ENCODE measurements at regions not wholly inside any gene's neighbourhood (a gene's known extent, or its start where the extent isn't known, plus 50 kb on each side); places are given as distances from the start of the nearest gene placed in this dataset.

- DNase-seq: peak; percentile 17 to 37
These were observed 114.4 kb upstream of the CDK1 start for GRCh38 chr10:60663850-60664249.

GRCh38 chr10:60662917-60663614, 115.2 kb upstream of the CDK1 start:
- DNase-seq: no peak

GRCh38 chr10:60661637-60662036, 116.6 kb upstream of the CDK1 start:
- DNase-seq: no peak

GRCh38 chr10:60660625-60661024, 117.7 kb upstream of the CDK1 start:
- no peak for DNase-seq

GRCh38 chr10:60654813-60655464, 123.3 kb upstream of the CDK1 start:
- no peak for DNase-seq

- DNase-seq: no peak
These were observed 125.7 kb upstream of the CDK1 start for GRCh38 chr10:60652628-60653027.

- no peak for DNase-seq
These were observed 127.9 kb upstream of the CDK1 start for GRCh38 chr10:60650378-60650800.

- DNase-seq: no peak
These were observed 128.5 kb upstream of the CDK1 start for GRCh38 chr10:60649485-60650377.

- no peak for DNase-seq
These were observed 129.5 kb upstream of the CDK1 start for GRCh38 chr10:60648761-60649160.

GRCh38 chr10:60646966-60647796, 131.1 kb upstream of the CDK1 start:
- DNase-seq: peak; percentile 30 to 87

- DNase-seq: no peak
These were observed 132.3 kb upstream of the CDK1 start for GRCh38 chr10:60645980-60646379.

GRCh38 chr10:60644436-60645130, 133.7 kb upstream of the CDK1 start:
- no peak for DNase-seq

- DNase-seq: no peak
These were observed 134.4 kb upstream of the CDK1 start for GRCh38 chr10:60643874-60644273.

- no peak for DNase-seq
These were observed 148.9 kb upstream of the CDK1 start for GRCh38 chr10:60629332-60629731.

- DNase-seq: no peak
These were observed 150.2 kb upstream of the CDK1 start for GRCh38 chr10:60627778-60628748.

GRCh38 chr10:60626037-60626436, 152.2 kb upstream of the CDK1 start:
- no peak for DNase-seq

GRCh38 chr10:60623627-60624026, 154.7 kb upstream of the CDK1 start:
- DNase-seq: no peak

GRCh38 chr10:60621018-60621417, 157.3 kb upstream of the CDK1 start:
- DNase-seq: no peak

- no peak for DNase-seq
These were observed 159.4 kb upstream of the CDK1 start for GRCh38 chr10:60618861-60619260.

GRCh38 chr10:60615541-60615940, 162.7 kb upstream of the CDK1 start:
- DNase-seq: no peak

- no peak for DNase-seq
These were observed 163.9 kb upstream of the CDK1 start for GRCh38 chr10:60614363-60614762.
